HCT116 (cell line): ENCODE measurements at regions not wholly inside any gene's neighbourhood (a gene's known extent, or its start where the extent isn't known, plus 50 kb on each side); places are given as distances from the start of the nearest gene placed in this dataset.

Experiments used
- ATAC-seq: fragments of 200-7000 bp; cut with Tn5 transposase; 2 replicates; pipeline ENCODE4 v1.9.1; 2020; ENCODE audit warnings: mild to moderate bottlenecking, moderate library complexity
- BruUV-seq: library from RNA; stranded (reverse); fragments of 400-500 nt; replicated peaks from 2 replicates; lab custom pipeline; 2021; lab: Mats Ljungman, UMichigan
- CTCF ChIA-PET: fragments of 300-600 bp; sonication (Branson Sonifier 250); formaldehyde crosslinking; loops from one replicate; lab custom pipeline; 2021; ENCODE audit warnings: antibody characterized with exemption; lab: Charles Lee
- POLR2A ChIA-PET: fragments of 300-600, 350-600 bp; sonication (Branson Sonifier 250); formaldehyde crosslinking; loops from one replicate; lab custom pipeline; 2021; ENCODE audit warnings: antibody characterized with exemption; lab: Charles Lee
- RAD21 ChIA-PET, 2 experiments: fragments of 300-600 bp; sonication (Branson Sonifier 250); formaldehyde crosslinking; loops; one replicate each; lab custom pipeline; 2023; ENCODE audit warnings: low total read pairs in 2 of 2; ENCODE audit not compliant: uncharacterized antibody in 2 of 2, unreplicated experiment in 2 of 2, low non-redundant PET in 1 of 2; lab: Charles Lee
- DNase-seq: peaks from one replicate; pipeline ENCODE4 v3.0.0-alpha.2; 2010; ENCODE audit warnings: low read depth, low spot score
- H2AFZ ChIP-seq: fragments of 200-600 bp; shearing (Covaris generic), sonication (generic); 2 replicates; pipeline ENCODE4 v1.6.1; 2017; ENCODE audit warnings: low read depth, mixed run types, mixed read lengths, antibody characterized with exemption, low read length; ENCODE audit not compliant: poor library complexity, severe bottlenecking
- H3K27ac ChIP-seq: 2 replicates; pipeline ENCODE4 v1.5.1; 2012; ENCODE audit warnings: low read depth, low read length
- H3K27me3 ChIP-seq: fragments of 200-600 bp; sonication (generic); 2 replicates; pipeline ENCODE4 v1.6.1; 2016; ENCODE audit warnings: mixed run types, low read length, mixed read lengths; ENCODE audit not compliant: insufficient read depth
- H3K36me3 ChIP-seq, 2 experiments: fragments of 200-500 bp in 1 of 2; fragments of 200-600 bp in 1 of 2; sonication (Bioruptor generic) in 1 of 2; sonication (generic) in 1 of 2; 2 replicates each; pipeline versions ENCODE4 v1.5.1 to v1.6.1; 2014 to 2016; ENCODE audit warnings: low read length in 2 of 2, inconsistent platforms in 1 of 2, mixed read lengths in 1 of 2, mixed run types in 1 of 2; ENCODE audit not compliant: insufficient read depth in 2 of 2, control insufficient read depth in 1 of 2
- H3K4me1 ChIP-seq, 2 experiments: fragments of 200-600 bp in 1 of 2; sonication (generic) in 1 of 2; 2 replicates each; pipeline versions ENCODE4 v1.5.1 to v1.6.1; 2012 to 2017; ENCODE audit warnings: low read length in 2 of 2, inconsistent platforms in 1 of 2, mild to moderate bottlenecking in 1 of 2, mixed read lengths in 1 of 2, mixed run types in 1 of 2, moderate library complexity in 1 of 2; ENCODE audit not compliant: insufficient read depth in 2 of 2, control insufficient read depth in 1 of 2
- H3K4me2 ChIP-seq: fragments of 200-600 bp; sonication (generic); 2 replicates; pipeline ENCODE4 v1.6.1; 2017; ENCODE audit warnings: mixed run types, low read length, mixed read lengths
- H3K4me3 ChIP-seq, 2 experiments: fragments of 200-600 bp in 1 of 2; sonication (generic) in 1 of 2; replicated peaks in 1 of 2; 2 replicates each; pipeline ENCODE4 v1.5.1; 2011 to 2016; ENCODE audit warnings: low read length in 2 of 2, control low read depth in 1 of 2, low read depth in 1 of 2, mild to moderate bottlenecking in 1 of 2, mixed read lengths in 1 of 2, mixed run types in 1 of 2
- H3K79me2 ChIP-seq: fragments of 200-600 bp; sonication (generic); 2 replicates; pipeline ENCODE4 v1.6.1; 2017; ENCODE audit warnings: mild to moderate bottlenecking, mixed run types, low read length, moderate library complexity, mixed read lengths; ENCODE audit not compliant: insufficient read depth
- H3K9ac ChIP-seq: fragments of 200-600 bp; sonication (generic); 2 replicates; pipeline ENCODE4 v1.6.1; 2016; ENCODE audit warnings: low read length, mixed read lengths
- H3K9me2 ChIP-seq: fragments of 200-600 bp; sonication (generic), shearing (Covaris generic); 2 replicates; pipeline ENCODE4 v1.6.1; 2017; ENCODE audit warnings: mixed run types, mild to moderate bottlenecking, moderate library complexity; ENCODE audit not compliant: insufficient read depth
- H3K9me3 ChIP-seq, 2 experiments: fragments of 200-500 bp in 1 of 2; fragments of 200-600 bp in 1 of 2; sonication (Bioruptor generic) in 1 of 2; sonication (generic) in 1 of 2; 2 replicates each; pipeline ENCODE4 v1.6.1; 2014 to 2017; ENCODE audit warnings: low read length in 2 of 2, mixed read lengths in 2 of 2, inconsistent platforms in 1 of 2, low read depth in 1 of 2, mild to moderate bottlenecking in 1 of 2, mixed run types in 1 of 2, moderate library complexity in 1 of 2; ENCODE audit not compliant: control insufficient read depth in 1 of 2, insufficient read depth in 1 of 2
- H4K20me1 ChIP-seq: fragments of 200-600 bp; sonication (generic), shearing (Covaris generic); 2 replicates; pipeline ENCODE4 v1.6.1; 2017; ENCODE audit warnings: mixed run types, mild to moderate bottlenecking, moderate library complexity; ENCODE audit not compliant: insufficient read depth
- ATF3 ChIP-seq: IDR thresholded peaks from 2 replicates; pipeline ENCODE4 v1.6.1; 2012
- CEBPB ChIP-seq: IDR thresholded peaks from 2 replicates; pipeline ENCODE4 v1.6.1; 2012; ENCODE audit warnings: low read depth
- CTCF ChIP-seq, 3 experiments: fragments of 200-600 bp in 1 of 3; sonication (generic) in 1 of 3; IDR thresholded peaks in 2 of 3; conservative IDR thresholded peaks in 1 of 3; 2 replicates each; pipeline ENCODE4 v1.5.1; 2012 to 2017; ENCODE audit warnings: low read depth in 2 of 3, low read length in 2 of 3, antibody characterized with exemption in 1 of 3, borderline replicate concordance in 1 of 3, control low read depth in 1 of 3, mild to moderate bottlenecking in 1 of 3, mixed read lengths in 1 of 3, mixed run types in 1 of 3, moderate library complexity in 1 of 3; ENCODE audit not compliant: insufficient read depth in 1 of 3
- EGR1 ChIP-seq: IDR thresholded peaks from 2 replicates; pipeline ENCODE4 v1.6.1; 2012; ENCODE audit warnings: low read depth
- EZH2phosphoT487 ChIP-seq: fragments of 200-600 bp; IDR thresholded peaks from 2 replicates; pipeline ENCODE4 v1.6.1; 2018; ENCODE audit warnings: antibody characterized with exemption, borderline replicate concordance
- FOSL1 ChIP-seq: IDR thresholded peaks from 2 replicates; pipeline ENCODE4 v1.6.1; 2012; ENCODE audit warnings: low read depth
- JUND ChIP-seq: IDR thresholded peaks from 2 replicates; pipeline ENCODE4 v1.6.1; 2012
- POLR2A ChIP-seq: IDR thresholded peaks from 2 replicates; pipeline ENCODE4 v1.7.0; 2011; ENCODE audit warnings: borderline replicate concordance; ENCODE audit not compliant: insufficient read depth, insufficient read length; ENCODE audit errors: extremely low read depth
- POLR2AphosphoS5 ChIP-seq: IDR thresholded peaks from 2 replicates; pipeline ENCODE4 v1.6.1; 2011; ENCODE audit warnings: mild to moderate bottlenecking, low read depth, low read length, moderate library complexity
- RAD21 ChIP-seq: IDR thresholded peaks from 2 replicates; pipeline ENCODE4 v1.6.1; 2012; ENCODE audit warnings: low read depth, mild to moderate bottlenecking
- REST ChIP-seq: IDR thresholded peaks from 2 replicates; pipeline ENCODE4 v1.6.1; 2012; ENCODE audit warnings: low read depth
- SIN3A ChIP-seq: IDR thresholded peaks from 2 replicates; pipeline ENCODE4 v1.6.1; 2012; ENCODE audit warnings: low read depth
- SP1 ChIP-seq: IDR thresholded peaks from 2 replicates; pipeline ENCODE4 v1.6.1; 2012; ENCODE audit warnings: low read depth
- SRF ChIP-seq: IDR thresholded peaks from 2 replicates; pipeline ENCODE4 v1.6.1; 2012; ENCODE audit warnings: low read depth
- TCF7L2 ChIP-seq: IDR thresholded peaks from 2 replicates; pipeline ENCODE4 v1.7.0; 2011; ENCODE audit warnings: borderline replicate concordance, inconsistent platforms; ENCODE audit not compliant: insufficient read depth, insufficient read length; ENCODE audit errors: extremely low read depth
- YY1 ChIP-seq: IDR thresholded peaks from 2 replicates; pipeline ENCODE4 v1.6.1; 2011; ENCODE audit warnings: low read length, low read depth, moderate library complexity, mild to moderate bottlenecking; ENCODE audit not compliant: insufficient replicate concordance; ENCODE audit errors: extremely low read depth
- ZBTB33 ChIP-seq: IDR thresholded peaks from 2 replicates; pipeline ENCODE4 v1.6.1; 2011; ENCODE audit warnings: mild to moderate bottlenecking, low read length, moderate library complexity; ENCODE audit not compliant: insufficient replicate concordance; ENCODE audit errors: extremely low read depth
- ZFX ChIP-seq: fragments of 450-650 bp; IDR thresholded peaks from 2 replicates; pipeline ENCODE4 v1.6.1; 2017
- ZNF274 ChIP-seq: fragments of 200-500 bp; sonication (Bioruptor generic); IDR thresholded peaks from 2 replicates; pipeline ENCODE4 v1.6.1; 2014; ENCODE audit warnings: mild to moderate bottlenecking, low read depth, low read length, inconsistent platforms
- intact Hi-C: fragments of 100-400 bp; cut with micrococcal nuclease; formaldehyde crosslinking; loops from 2 replicates; pipeline ENCODE4 v1.10.0; 2022

GRCh38 chr10:64873088-64873487, 1351.9 kb downstream of the REEP3 start:
- H4K20me1 ChIP-seq: no peaks in the 10 kb centered on the region
- no peaks in the 10 kb centered on the region for H3K79me2 ChIP-seq
- ATAC-seq (no peak), DNase-seq (no peak)
- RAD21 ChIA-PET: no interaction called here
- H3K9ac ChIP-seq: no peak overlapping the region
- TF ChIP-seq SIN3A (no peak), CEBPB (no peak), REST (no peak), SP1 (no peak), JUND (no peak), ZFX (no peak), ZNF274 (no peak), POLR2A (no peak), EZH2phosphoT487 (no peak), FOSL1 (no peak), ZBTB33 (no peak), RAD21 (no peak), SRF (no peak), YY1 (no peak), ATF3 (no peak), CTCF (IDR thresholded peaks at IDR 0.05 in 2 of 3, conservative IDR thresholded peaks at IDR 0.05 in 1 of 3; ENCODE audit: borderline replicate concordance in 1 of 3, insufficient read depth in 1 of 3, low read depth in 2 of 3, low read length in 2 of 3) (no peak), TCF7L2 (no peak), EGR1 (no peak), POLR2AphosphoS5 (no peak)
- no peaks in the 10 kb centered on the region for H3K36me3 ChIP-seq
- no peak overlapping the region for H3K4me3 ChIP-seq
- intact Hi-C loops: no loop called here
- H3K27me3 ChIP-seq: no peaks in the 10 kb centered on the region
- POLR2A ChIA-PET: no interaction called here
- H3K4me1 ChIP-seq: no peaks in the 10 kb centered on the region
- no peaks in the 10 kb centered on the region for H3K9me3 ChIP-seq
- no peak overlapping the region for H3K4me2 ChIP-seq
- H3K27ac ChIP-seq: no peak overlapping the region
- no peak overlapping the region for H2AFZ ChIP-seq
- H3K9me2 ChIP-seq: no peaks in the 10 kb centered on the region
- CTCF ChIA-PET: no interaction called here
- BruUV-seq: no TSS peak
